HCT116 (cell line): ENCODE measurements at regions not wholly inside any gene's neighbourhood (a gene's known extent, or its start where the extent isn't known, plus 50 kb on each side); places are given as distances from the start of the nearest gene placed in this dataset.

Experiments
- ATAC-seq: fragments of 200-7000 bp; cut with Tn5 transposase; 2 replicates; pipeline ENCODE4 v1.9.1; 2020; ENCODE audit warnings: mild to moderate bottlenecking, moderate library complexity
- BruUV-seq: library from RNA; stranded (reverse); fragments of 400-500 nt; replicated peaks from 2 replicates; lab custom pipeline; 2021; lab: Mats Ljungman, UMichigan
- CTCF ChIA-PET: fragments of 300-600 bp; sonication (Branson Sonifier 250); formaldehyde crosslinking; loops from one replicate; lab custom pipeline; 2021; ENCODE audit warnings: antibody characterized with exemption; lab: Charles Lee
- POLR2A ChIA-PET: fragments of 300-600, 350-600 bp; sonication (Branson Sonifier 250); formaldehyde crosslinking; loops from one replicate; lab custom pipeline; 2021; ENCODE audit warnings: antibody characterized with exemption; lab: Charles Lee
- RAD21 ChIA-PET, 2 experiments: fragments of 300-600 bp; sonication (Branson Sonifier 250); formaldehyde crosslinking; loops; one replicate each; lab custom pipeline; 2023; ENCODE audit warnings: low total read pairs in 2 of 2; ENCODE audit not compliant: uncharacterized antibody in 2 of 2, unreplicated experiment in 2 of 2, low non-redundant PET in 1 of 2; lab: Charles Lee
- DNase-seq: peaks from one replicate; pipeline ENCODE4 v3.0.0-alpha.2; 2010; ENCODE audit warnings: low read depth, low spot score
- H2AFZ ChIP-seq: fragments of 200-600 bp; shearing (Covaris generic), sonication (generic); 2 replicates; pipeline ENCODE4 v1.6.1; 2017; ENCODE audit warnings: low read depth, mixed run types, mixed read lengths, antibody characterized with exemption, low read length; ENCODE audit not compliant: poor library complexity, severe bottlenecking
- H3K27ac ChIP-seq: 2 replicates; pipeline ENCODE4 v1.5.1; 2012; ENCODE audit warnings: low read depth, low read length
- H3K27me3 ChIP-seq: fragments of 200-600 bp; sonication (generic); 2 replicates; pipeline ENCODE4 v1.6.1; 2016; ENCODE audit warnings: mixed run types, low read length, mixed read lengths; ENCODE audit not compliant: insufficient read depth
- H3K36me3 ChIP-seq, 2 experiments: fragments of 200-500 bp in 1 of 2; fragments of 200-600 bp in 1 of 2; sonication (Bioruptor generic) in 1 of 2; sonication (generic) in 1 of 2; 2 replicates each; pipeline versions ENCODE4 v1.5.1 to v1.6.1; 2014 to 2016; ENCODE audit warnings: low read length in 2 of 2, inconsistent platforms in 1 of 2, mixed read lengths in 1 of 2, mixed run types in 1 of 2; ENCODE audit not compliant: insufficient read depth in 2 of 2, control insufficient read depth in 1 of 2
- H3K4me1 ChIP-seq, 2 experiments: fragments of 200-600 bp in 1 of 2; sonication (generic) in 1 of 2; 2 replicates each; pipeline versions ENCODE4 v1.5.1 to v1.6.1; 2012 to 2017; ENCODE audit warnings: low read length in 2 of 2, inconsistent platforms in 1 of 2, mild to moderate bottlenecking in 1 of 2, mixed read lengths in 1 of 2, mixed run types in 1 of 2, moderate library complexity in 1 of 2; ENCODE audit not compliant: insufficient read depth in 2 of 2, control insufficient read depth in 1 of 2
- H3K4me2 ChIP-seq: fragments of 200-600 bp; sonication (generic); 2 replicates; pipeline ENCODE4 v1.6.1; 2017; ENCODE audit warnings: mixed run types, low read length, mixed read lengths
- H3K4me3 ChIP-seq, 2 experiments: fragments of 200-600 bp in 1 of 2; sonication (generic) in 1 of 2; replicated peaks in 1 of 2; 2 replicates each; pipeline ENCODE4 v1.5.1; 2011 to 2016; ENCODE audit warnings: low read length in 2 of 2, control low read depth in 1 of 2, low read depth in 1 of 2, mild to moderate bottlenecking in 1 of 2, mixed read lengths in 1 of 2, mixed run types in 1 of 2
- H3K79me2 ChIP-seq: fragments of 200-600 bp; sonication (generic); 2 replicates; pipeline ENCODE4 v1.6.1; 2017; ENCODE audit warnings: mild to moderate bottlenecking, mixed run types, low read length, moderate library complexity, mixed read lengths; ENCODE audit not compliant: insufficient read depth
- H3K9ac ChIP-seq: fragments of 200-600 bp; sonication (generic); 2 replicates; pipeline ENCODE4 v1.6.1; 2016; ENCODE audit warnings: low read length, mixed read lengths
- H3K9me2 ChIP-seq: fragments of 200-600 bp; sonication (generic), shearing (Covaris generic); 2 replicates; pipeline ENCODE4 v1.6.1; 2017; ENCODE audit warnings: mixed run types, mild to moderate bottlenecking, moderate library complexity; ENCODE audit not compliant: insufficient read depth
- H3K9me3 ChIP-seq, 2 experiments: fragments of 200-500 bp in 1 of 2; fragments of 200-600 bp in 1 of 2; sonication (Bioruptor generic) in 1 of 2; sonication (generic) in 1 of 2; 2 replicates each; pipeline ENCODE4 v1.6.1; 2014 to 2017; ENCODE audit warnings: low read length in 2 of 2, mixed read lengths in 2 of 2, inconsistent platforms in 1 of 2, low read depth in 1 of 2, mild to moderate bottlenecking in 1 of 2, mixed run types in 1 of 2, moderate library complexity in 1 of 2; ENCODE audit not compliant: control insufficient read depth in 1 of 2, insufficient read depth in 1 of 2
- H4K20me1 ChIP-seq: fragments of 200-600 bp; sonication (generic), shearing (Covaris generic); 2 replicates; pipeline ENCODE4 v1.6.1; 2017; ENCODE audit warnings: mixed run types, mild to moderate bottlenecking, moderate library complexity; ENCODE audit not compliant: insufficient read depth
- ATF3 ChIP-seq: IDR thresholded peaks from 2 replicates; pipeline ENCODE4 v1.6.1; 2012
- CEBPB ChIP-seq: IDR thresholded peaks from 2 replicates; pipeline ENCODE4 v1.6.1; 2012; ENCODE audit warnings: low read depth
- CTCF ChIP-seq, 3 experiments: fragments of 200-600 bp in 1 of 3; sonication (generic) in 1 of 3; IDR thresholded peaks in 2 of 3; conservative IDR thresholded peaks in 1 of 3; 2 replicates each; pipeline ENCODE4 v1.5.1; 2012 to 2017; ENCODE audit warnings: low read depth in 2 of 3, low read length in 2 of 3, antibody characterized with exemption in 1 of 3, borderline replicate concordance in 1 of 3, control low read depth in 1 of 3, mild to moderate bottlenecking in 1 of 3, mixed read lengths in 1 of 3, mixed run types in 1 of 3, moderate library complexity in 1 of 3; ENCODE audit not compliant: insufficient read depth in 1 of 3
- EGR1 ChIP-seq: IDR thresholded peaks from 2 replicates; pipeline ENCODE4 v1.6.1; 2012; ENCODE audit warnings: low read depth
- ELF1 ChIP-seq: IDR thresholded peaks from 2 replicates; pipeline ENCODE4 v1.6.1; 2012; ENCODE audit warnings: low read depth, borderline replicate concordance
- EZH2 ChIP-seq: fragments of 200-600 bp; sonication (generic); IDR thresholded peaks from 2 replicates; pipeline ENCODE4 v1.6.1; 2017; ENCODE audit warnings: antibody characterized with exemption, mixed run types
- EZH2phosphoT487 ChIP-seq: fragments of 200-600 bp; IDR thresholded peaks from 2 replicates; pipeline ENCODE4 v1.6.1; 2018; ENCODE audit warnings: antibody characterized with exemption, borderline replicate concordance
- FOSL1 ChIP-seq: IDR thresholded peaks from 2 replicates; pipeline ENCODE4 v1.6.1; 2012; ENCODE audit warnings: low read depth
- JUND ChIP-seq: IDR thresholded peaks from 2 replicates; pipeline ENCODE4 v1.6.1; 2012
- POLR2A ChIP-seq: IDR thresholded peaks from 2 replicates; pipeline ENCODE4 v1.7.0; 2011; ENCODE audit warnings: borderline replicate concordance; ENCODE audit not compliant: insufficient read depth, insufficient read length; ENCODE audit errors: extremely low read depth
- POLR2AphosphoS5 ChIP-seq: IDR thresholded peaks from 2 replicates; pipeline ENCODE4 v1.6.1; 2011; ENCODE audit warnings: mild to moderate bottlenecking, low read depth, low read length, moderate library complexity
- SP1 ChIP-seq: IDR thresholded peaks from 2 replicates; pipeline ENCODE4 v1.6.1; 2012; ENCODE audit warnings: low read depth
- SRF ChIP-seq: IDR thresholded peaks from 2 replicates; pipeline ENCODE4 v1.6.1; 2012; ENCODE audit warnings: low read depth
- TCF7L2 ChIP-seq: IDR thresholded peaks from 2 replicates; pipeline ENCODE4 v1.7.0; 2011; ENCODE audit warnings: borderline replicate concordance, inconsistent platforms; ENCODE audit not compliant: insufficient read depth, insufficient read length; ENCODE audit errors: extremely low read depth
- YY1 ChIP-seq: IDR thresholded peaks from 2 replicates; pipeline ENCODE4 v1.6.1; 2011; ENCODE audit warnings: low read length, low read depth, moderate library complexity, mild to moderate bottlenecking; ENCODE audit not compliant: insufficient replicate concordance; ENCODE audit errors: extremely low read depth
- ZFX ChIP-seq: fragments of 450-650 bp; IDR thresholded peaks from 2 replicates; pipeline ENCODE4 v1.6.1; 2017
- ZNF274 ChIP-seq: fragments of 200-500 bp; sonication (Bioruptor generic); IDR thresholded peaks from 2 replicates; pipeline ENCODE4 v1.6.1; 2014; ENCODE audit warnings: mild to moderate bottlenecking, low read depth, low read length, inconsistent platforms
- intact Hi-C: fragments of 100-400 bp; cut with micrococcal nuclease; formaldehyde crosslinking; loops from 2 replicates; pipeline ENCODE4 v1.10.0; 2022
- TF ChIP-seq, protein P1 (sequence below): IDR thresholded peaks from 2 replicates; pipeline ENCODE4 v1.6.1; 2012; ENCODE audit warnings: low read depth

- no peaks in the 10 kb centered on the region for H4K20me1 ChIP-seq
- no peaks in the 10 kb centered on the region for H3K4me1 ChIP-seq
- intact Hi-C loops = no loop called here
- no peak overlapping the region for H3K4me2 ChIP-seq
- TF ChIP-seq CTCF (IDR thresholded peaks at IDR 0.05 in 2 of 3, conservative IDR thresholded peaks at IDR 0.05 in 1 of 3; ENCODE audit: borderline replicate concordance in 1 of 3, insufficient read depth in 1 of 3, low read depth in 2 of 3, low read length in 2 of 3) = no peak
- no peak for TF ChIP-seq FOSL1
- TF ChIP-seq SP1 = no peak
- TF ChIP-seq ELF1 = no peak
- no peak for TF ChIP-seq EGR1
- TF ChIP-seq YY1 = no peak
- no peak for TF ChIP-seq JUND
- TF ChIP-seq ATF3 = no peak
- no peak for TF ChIP-seq ZNF274
- TF ChIP-seq CEBPB = no peak
- TF ChIP-seq, protein P1, sequence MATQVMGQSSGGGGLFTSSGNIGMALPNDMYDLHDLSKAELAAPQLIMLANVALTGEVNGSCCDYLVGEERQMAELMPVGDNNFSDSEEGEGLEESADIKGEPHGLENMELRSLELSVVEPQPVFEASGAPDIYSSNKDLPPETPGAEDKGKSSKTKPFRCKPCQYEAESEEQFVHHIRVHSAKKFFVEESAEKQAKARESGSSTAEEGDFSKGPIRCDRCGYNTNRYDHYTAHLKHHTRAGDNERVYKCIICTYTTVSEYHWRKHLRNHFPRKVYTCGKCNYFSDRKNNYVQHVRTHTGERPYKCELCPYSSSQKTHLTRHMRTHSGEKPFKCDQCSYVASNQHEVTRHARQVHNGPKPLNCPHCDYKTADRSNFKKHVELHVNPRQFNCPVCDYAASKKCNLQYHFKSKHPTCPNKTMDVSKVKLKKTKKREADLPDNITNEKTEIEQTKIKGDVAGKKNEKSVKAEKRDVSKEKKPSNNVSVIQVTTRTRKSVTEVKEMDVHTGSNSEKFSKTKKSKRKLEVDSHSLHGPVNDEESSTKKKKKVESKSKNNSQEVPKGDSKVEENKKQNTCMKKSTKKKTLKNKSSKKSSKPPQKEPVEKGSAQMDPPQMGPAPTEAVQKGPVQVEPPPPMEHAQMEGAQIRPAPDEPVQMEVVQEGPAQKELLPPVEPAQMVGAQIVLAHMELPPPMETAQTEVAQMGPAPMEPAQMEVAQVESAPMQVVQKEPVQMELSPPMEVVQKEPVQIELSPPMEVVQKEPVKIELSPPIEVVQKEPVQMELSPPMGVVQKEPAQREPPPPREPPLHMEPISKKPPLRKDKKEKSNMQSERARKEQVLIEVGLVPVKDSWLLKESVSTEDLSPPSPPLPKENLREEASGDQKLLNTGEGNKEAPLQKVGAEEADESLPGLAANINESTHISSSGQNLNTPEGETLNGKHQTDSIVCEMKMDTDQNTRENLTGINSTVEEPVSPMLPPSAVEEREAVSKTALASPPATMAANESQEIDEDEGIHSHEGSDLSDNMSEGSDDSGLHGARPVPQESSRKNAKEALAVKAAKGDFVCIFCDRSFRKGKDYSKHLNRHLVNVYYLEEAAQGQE = no peak
- no peak for TF ChIP-seq POLR2AphosphoS5
- no peak for TF ChIP-seq EZH2
- TF ChIP-seq ZFX = no peak
- no peak for TF ChIP-seq SRF
- TF ChIP-seq TCF7L2 = no peak
- no peak for TF ChIP-seq POLR2A
- no peak for TF ChIP-seq EZH2phosphoT487
- ChIA-PET CTCF (no interaction called here), POLR2A (no interaction called here), RAD21 (no interaction called here)
- no peaks in the 10 kb centered on the region for H3K79me2 ChIP-seq
- H3K27ac ChIP-seq = no peak overlapping the region
- no TSS peak for BruUV-seq
- H3K9me2 ChIP-seq = no peaks in the 10 kb centered on the region
- no peak overlapping the region for H3K4me3 ChIP-seq
- ATAC-seq = no peak
- H3K9me3 ChIP-seq = peaks cover 0 to 4% of the 10 kb centered on the region in 2 experiments; a peak in 1 of 4 replicates
- DNase-seq = no peak
- H3K36me3 ChIP-seq = no peaks in the 10 kb centered on the region
- H3K27me3 ChIP-seq = no peaks in the 10 kb centered on the region
- no peak overlapping the region for H3K9ac ChIP-seq
- no peak overlapping the region for H2AFZ ChIP-seq
These were observed 431.2 kb upstream of the FAM98A start for GRCh38 chr2:34030273-34030672.
